ENCODE measurements at regions not wholly inside any gene's neighbourhood (a gene's known extent, or its start where the extent isn't known, plus 50 kb on each side); places are given as distances from the start of the nearest gene placed in this dataset.

DNA sequence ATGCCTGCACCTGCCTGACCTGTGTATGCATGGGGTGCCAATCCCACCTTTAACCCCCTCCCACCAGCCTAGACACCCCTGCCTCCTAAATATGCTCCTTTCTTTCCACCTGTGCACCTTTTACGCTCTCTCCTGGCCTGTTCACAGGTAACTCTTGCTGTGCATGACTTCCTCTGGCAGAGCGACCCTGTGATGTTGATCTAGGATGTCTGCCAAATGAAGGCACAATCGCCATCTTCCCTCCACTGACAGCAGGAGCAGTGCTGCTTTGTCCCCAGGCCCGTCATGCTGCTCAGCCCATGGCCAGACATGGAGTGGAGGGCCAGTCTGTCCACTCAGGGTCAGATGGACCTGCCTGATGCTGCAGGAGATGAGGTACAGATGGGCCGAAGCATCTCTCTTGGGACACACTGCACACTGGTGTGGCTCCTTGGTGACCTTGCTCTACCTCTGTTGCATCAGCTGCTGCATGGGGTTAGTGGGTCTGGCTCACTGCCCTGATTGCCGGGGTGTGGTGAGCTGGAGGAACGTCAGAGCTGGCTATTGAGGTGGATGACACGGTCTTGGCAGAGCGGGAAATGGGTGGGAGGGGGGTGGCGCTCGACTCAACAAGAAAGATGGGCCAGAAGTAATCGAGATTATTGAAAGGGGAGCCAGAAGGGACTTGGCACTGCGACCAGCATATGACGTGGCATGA lies 101.7 kb upstream of the PITX1 start:
- DNase-seq, result no peak

DNA sequence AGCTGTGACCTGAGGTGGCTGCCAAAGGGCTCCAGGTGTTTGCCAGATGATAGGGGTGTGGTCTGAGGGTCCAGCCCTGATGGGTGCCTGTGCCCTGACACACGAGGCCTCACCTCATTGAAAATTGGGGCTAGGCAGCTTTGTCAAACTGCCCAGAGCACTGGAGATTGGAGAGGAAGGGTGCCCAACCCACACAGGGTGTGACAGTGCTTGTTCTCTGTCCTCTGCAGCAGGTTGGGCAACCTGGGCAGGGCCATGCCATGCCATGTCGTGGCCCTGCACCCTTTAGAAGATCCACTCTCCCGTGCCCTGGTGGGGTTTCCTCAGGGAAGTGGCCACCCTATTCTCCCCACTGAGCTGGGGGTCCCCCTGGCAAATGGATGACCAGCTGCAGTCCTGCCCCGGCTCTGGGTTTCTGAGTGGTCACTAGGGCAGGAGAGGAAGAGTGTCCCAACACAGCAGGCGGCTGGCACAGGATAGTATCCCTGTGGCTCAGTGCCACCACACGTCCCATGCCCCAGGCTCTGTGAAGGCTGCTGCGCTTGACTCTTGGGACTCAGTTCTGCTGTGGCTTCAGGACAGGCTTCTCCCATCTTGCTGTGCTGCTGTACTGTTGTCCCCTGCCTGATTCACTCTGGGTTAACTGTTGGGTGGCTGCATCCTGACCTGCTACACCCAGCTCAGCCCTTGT lies 100.8 kb upstream of the PITX1 start:
- no peak for DNase-seq

DNA sequence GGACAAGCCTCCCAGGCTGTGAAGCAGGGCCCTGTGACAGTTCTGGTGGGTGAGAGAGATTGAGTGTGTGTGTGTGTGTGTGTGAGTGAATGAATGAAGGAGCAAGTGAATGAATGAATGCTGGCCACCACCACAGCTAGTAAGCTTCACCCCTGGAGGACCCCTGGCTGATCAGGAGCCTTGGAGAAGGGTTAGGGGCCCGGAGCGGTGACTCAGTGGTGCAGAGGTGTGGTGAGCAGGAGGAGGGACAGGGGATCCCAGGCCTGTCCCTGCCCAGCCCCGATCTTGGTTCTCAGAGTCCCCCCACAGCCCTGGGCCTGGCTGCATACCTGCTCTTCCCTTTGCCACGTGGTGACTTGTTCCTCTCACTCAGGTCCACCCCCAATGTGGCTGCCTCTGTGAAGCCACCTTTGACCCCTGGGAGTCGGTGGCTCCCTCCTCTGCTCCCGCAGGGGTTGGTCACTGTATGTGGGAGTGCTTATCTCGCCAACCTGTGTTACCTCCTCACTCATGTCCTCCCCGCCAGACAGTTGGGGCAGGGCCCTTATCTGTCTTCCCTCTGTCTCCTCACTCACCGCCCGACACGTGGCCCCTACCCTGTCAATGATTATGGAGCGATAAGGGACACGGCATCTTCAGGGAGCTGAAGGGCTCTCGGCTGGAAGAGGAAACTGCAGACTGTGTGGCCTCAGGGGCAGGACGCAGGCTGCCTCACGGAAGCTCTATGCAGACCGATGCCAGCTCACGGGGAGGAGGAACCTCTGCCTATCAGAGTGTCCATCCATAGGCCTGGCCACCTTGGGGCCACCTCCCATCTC lies 99.9 kb upstream of the PITX1 start:
- DNase-seq, result no peak

DNA sequence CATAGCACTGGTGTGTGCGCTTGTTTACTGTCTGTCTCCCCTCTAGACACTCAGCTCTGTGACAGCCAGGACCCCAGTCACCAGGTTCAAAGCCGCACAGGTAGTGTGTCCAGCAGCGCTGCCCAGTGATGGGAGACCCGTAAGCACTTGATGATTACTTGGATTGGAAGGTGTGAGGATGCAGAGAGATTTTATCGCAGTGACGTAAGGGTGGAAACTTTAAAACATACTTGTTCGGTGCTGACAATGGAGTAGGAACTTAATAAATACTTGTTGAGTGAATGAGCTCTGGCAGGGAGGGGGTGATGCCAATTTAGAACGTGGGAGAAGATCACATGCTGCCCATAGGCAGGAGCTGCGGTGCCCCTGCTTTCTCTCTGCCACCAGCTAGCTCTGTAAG lies 99.2 kb upstream of the PITX1 start:
- no peak for DNase-seq

DNA sequence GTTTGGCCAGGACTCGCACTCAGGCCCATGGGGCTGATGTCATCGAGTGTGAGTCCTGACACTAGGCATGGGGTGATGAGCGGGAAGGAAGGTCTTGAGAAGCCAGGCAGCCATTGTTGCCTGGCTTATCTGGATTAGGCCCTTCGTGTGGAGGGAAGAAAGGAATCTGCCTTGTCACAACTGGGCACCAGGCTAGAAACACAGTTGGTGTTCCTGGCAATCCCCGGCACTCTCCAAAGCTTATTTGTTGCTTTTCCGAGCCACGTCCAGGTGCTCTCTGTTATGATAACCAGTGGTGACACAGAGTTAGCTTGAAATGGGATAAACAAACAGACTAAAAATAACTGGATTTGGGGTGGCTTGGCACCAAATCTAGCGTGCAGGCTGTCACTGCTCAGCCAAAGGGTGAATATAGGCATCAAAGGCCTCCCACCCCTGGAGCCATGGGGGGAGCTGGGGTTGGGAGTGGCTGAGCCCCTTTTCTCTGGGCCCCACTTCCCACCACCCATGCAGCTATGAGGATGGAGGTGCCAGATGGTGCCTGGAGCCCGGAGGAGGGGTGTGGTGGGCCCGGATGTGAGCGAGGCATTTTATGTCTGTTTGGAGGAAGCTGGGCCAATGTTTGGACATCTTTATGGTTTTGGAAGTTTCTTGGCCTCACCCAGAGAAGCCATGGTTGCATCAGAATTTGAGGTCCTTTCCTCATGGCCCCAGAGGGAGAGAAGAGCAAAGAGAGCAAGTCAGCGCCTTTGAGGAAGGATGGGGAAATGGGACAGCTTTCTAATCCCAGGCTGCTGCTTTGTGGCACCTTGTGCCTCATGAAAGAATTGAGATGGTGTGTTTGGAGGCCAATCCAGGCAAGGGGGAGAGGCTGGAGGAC lies 98.0 kb upstream of the PITX1 start:
- DNase-seq, result no peak

DNA sequence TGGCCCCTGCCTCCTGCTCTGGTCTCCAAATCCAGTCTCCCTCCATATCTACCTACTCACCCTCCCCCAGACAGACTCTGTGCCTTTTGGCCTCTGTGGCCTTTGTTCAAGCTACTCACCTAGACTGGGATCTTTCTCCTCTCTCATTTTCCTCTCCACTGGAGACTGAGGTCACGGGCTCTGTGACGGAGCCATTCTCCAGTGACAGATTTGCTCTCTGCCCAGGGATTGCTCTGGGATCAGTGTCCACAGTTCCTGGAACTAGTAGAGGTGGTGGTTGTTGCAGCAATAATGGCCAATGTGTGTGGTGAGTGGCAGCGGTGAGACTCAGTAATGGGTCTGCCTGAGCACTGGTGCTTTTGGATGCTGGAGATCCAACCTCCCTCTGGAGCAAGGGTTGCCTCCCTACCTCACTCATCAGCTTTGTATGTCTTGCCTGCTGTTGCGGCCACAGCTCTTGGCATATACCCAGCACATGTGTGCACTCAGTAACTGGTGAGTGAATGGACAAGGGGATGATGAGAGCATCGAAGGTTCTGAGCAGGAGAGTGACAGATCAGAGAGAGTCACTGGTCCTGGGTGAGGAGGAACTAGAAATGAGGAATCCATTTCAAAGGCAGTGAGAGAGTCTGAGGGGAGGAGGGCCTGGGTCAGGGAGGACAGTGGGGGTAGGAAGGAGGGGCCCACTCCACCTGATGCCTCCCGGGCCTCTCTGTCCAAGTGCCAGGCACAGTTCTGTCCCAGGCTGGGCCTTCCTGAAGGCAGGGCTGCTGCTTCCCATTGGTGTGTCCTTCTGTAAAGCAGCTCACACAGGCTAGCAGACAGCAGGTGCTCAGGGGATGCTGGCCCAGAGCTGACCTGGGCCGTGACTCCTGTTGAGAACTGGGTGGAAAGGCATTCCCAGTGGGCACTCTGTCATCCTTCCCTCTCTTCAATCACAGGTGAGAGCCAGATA lies 96.5 kb upstream of the PITX1 start:
- no peak for DNase-seq

DNA sequence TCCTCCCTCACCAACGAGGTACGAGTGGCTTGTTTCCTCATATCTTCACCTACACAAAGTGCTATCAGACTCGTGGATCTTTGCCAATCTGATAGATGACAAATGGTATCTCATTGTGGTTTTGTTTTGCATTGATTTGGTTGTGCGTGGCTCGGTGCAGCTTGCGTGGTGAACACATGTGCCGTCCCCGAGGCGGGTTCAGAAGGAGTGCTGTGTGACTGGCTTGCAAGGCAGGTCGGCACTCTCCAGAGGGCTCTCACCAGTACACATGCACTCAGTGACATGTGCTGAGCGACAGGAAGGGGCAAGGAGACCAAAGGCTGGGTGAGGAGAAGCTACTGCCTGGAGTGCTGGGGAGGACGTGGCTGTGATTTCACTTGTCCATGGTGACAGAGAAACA lies 95.3 kb upstream of the PITX1 start:
- no peak for DNase-seq

DNA sequence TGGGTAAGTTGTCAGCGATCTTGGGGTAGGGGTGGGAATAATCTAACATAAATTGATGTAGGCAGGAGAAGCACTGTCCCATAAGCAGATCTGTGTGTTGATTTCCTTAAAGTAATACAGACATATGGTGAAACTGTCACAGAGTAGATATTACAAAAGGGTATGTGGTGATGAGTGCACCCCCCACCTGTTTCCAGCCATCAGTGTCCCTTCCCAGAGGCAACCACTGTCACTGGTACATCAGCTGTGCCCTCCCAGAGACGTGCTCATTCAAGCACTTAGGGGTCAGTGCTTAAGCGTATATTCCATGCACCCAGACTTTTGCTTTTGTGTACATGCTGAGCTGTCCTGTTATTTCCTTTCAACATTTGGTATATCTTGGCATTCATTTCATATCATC lies 94.3 kb upstream of the PITX1 start:
- DNase-seq, result no peak

DNA sequence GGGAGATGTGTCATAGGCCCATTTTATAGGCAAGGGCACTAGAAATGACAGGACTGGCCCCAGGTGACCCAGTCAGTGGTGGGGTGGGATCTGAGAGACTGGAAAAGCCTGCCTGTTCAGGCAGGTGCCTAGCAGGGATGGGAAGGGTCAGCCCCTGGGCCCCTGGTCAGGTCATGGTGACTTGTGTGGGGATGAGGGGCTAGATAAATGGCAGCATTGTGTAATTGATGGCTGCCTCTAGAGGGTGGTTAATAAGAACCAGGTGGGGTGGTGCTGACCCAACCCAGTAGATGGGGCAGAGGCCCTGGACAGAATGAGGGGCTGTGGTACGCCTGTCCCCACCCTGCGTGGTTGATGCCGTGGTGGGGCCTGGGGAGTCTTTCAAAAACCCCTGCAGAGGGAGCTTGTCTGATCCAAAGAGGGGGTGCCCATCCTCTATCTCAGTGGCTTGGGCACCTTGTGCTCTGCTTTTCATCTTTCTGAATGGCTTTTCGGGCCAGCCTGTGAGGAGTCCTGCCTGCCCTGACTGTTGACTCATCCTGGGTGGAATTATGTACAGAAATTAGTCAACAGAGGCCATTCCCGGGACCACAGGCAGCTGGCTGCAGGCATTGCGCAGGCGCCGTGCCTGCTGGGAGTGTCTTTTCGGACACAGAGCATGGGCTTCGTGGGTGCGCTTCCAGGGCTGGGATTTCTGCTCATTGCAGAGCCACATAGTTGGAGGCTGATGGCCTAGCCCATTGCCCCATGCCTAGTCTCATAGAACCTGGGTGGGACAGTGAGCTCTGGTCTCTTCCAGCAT lies 93.6 kb upstream of the PITX1 start:
- no peak for DNase-seq

DNA sequence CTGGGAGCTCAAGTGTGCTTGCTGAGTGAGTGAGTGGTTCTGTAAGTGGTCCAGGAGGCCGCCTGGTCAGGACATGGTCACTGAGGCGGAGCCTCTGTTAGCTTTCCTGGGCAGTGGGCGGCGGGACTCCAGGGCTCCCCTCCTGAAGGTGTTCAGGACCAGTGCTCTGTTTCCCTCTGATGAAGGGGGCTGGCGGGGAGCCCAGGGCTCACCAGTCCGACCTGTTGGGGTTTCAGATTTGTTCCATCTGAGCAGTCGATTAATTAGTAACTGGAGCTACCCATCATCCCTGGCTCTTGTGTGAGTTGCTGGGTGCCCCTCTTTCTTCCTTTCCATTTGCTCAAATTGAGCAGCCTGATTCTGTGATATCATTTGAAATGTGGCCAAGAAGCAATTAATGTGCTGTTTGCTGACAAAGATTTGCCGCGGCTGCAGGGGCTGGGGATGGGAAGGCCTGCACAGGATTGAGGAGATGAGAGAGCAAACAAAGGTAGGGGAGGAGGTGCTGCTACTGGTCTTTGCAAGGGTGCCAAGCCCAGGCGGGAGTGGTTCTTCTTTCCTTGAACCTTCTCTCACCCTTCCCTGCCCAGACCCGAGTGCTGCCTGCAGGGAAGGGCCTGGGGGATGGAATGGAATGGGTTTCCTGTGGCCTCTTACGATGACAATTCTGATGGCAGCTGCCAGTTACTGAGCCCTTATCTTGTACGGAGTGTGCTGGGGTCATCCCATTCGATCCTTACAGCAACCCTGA lies 92.8 kb upstream of the PITX1 start:
- DNase-seq, result no peak

DNA sequence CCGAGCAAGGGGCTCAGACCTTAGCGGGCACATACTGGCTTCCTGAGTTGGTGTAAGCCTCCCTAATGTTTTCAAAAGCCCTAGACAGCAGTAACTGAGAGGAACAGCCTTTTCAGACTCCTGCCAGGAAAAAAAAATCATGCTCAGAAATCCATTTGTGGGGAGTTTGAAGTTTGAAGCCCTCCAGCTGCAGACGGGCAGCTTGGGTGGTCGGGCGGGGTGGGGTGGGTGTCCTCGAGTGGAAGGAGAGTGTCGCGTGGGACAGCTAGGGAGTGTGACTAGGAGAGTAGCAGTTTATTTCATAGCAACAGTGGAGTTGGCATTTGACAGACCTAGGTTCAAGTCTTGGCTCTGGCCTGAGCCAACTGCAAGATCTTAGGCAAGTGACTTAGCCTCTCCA lies 90.7 kb upstream of the PITX1 start:
- no peak for DNase-seq

DNA sequence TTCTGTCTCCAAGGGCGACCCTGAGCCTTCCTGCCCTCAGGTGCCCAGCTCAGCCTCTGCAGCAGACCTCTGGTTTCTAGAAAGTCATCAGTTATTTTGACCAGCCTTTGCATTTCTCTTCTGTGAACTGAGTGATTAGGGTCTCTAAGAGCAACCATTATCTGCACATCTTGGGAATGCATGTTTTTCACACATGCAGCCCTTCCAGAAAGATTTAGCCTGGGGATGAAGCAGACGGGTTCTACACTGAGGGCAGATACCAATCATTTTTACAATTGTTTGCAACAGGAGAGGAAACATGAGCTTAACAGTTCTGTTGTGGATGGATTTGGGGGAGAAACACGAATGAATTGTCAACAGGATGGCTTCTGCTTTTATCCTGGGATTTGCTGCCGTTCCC lies 90.1 kb upstream of the PITX1 start:
- DNase-seq, result no peak

DNA sequence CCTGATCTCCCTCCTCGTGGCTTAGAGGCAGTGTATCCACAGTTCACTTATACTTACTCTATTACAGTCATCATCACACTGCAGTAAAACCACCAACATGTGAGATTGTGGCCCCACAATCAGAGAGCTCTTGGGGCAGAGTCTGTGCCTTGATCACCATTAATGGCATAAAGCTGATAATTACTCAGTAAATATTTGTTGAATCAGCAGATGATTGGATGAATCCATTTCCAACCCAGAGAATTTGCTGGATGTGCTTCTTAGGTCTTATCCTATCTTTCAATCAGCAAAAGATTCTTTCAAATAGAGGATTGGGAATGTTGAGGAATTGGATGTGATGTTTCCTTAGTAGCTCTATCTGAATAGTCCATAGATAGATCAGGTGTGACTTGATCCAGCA lies 88.8 kb upstream of the PITX1 start:
- DNase-seq, result no peak

DNA sequence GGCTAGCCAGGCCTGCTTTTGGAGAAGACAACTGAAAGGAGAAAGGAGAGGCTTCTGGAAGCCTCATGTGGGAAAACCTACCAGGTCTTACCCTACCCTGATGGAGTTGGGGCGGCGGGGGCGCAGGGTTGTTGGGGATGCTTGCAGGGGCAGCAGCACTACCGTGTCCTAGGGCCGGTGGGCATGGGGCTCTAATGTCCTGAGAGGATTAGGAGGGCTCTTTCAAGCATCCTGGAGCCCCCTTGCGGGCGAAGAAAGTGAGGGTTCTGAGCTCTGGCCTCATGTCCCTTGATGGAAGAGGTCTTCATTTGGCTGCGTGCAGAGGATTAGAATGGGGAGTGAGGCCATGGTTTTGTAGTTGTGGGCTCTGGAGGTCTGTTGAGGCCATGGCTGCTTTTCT lies 86.9 kb upstream of the PITX1 start:
- DNase-seq, result no peak

DNA sequence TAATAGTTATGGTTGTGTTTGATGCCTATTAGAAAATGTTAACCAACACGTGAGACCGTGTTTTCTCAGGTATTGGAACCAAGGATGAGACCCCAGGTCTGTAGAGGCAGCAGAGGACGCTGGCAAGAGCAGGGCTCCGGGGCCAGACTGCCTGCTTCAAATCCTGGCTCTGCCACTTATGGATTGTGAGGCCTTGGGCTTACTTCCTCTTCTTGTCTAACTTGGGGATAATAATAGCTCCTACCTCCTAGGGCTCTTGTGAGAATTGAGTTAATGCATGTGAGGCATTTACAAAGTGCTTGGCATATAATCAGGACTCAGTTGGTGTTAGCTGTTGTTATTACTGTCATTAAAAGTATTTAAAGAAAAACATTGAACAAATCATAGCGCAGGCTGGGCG lies 85.5 kb upstream of the PITX1 start:
- DNase-seq, result no peak

DNA sequence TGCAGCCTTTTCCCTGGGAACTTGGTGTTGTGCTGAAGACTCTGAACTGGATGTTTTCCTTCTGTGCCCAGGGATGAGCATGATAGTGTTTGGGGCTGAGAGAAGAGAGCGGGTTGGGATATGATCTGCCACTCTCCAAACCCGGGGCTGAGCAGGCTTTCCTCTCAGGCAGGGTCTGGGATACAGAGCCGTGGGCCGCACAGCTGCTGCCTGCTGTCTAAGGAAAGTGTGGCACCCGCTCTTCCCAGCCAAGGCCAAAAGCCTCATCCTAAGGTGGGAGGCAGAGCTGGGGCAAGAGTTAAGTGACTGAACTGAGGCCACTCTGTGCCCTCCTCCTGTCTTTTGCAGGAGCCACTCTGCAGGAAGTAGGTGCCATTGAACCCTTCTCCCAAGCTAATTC lies 83.6 kb upstream of the PITX1 start:
- no peak for DNase-seq

DNA sequence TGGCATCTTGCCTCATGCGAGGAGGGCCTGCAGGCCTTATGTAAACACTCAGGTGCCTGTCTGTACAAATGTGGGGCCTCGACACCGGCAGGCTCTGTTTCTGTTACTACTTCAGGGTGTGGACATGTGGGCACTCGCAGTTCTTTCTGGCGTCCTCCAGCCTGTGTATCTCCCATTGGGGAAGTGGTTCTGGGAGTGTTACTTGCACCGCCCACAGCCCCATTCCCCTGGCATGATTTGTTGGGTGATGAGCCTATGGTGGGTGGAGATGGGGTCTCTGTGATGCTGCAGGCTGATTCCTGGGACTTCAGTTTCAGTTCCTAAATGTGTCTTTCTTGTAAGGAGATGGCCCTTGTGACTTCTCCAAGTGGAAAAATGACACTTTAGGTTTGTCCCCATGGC lies 82.1 kb upstream of the PITX1 start:
- DNase-seq, result peak; percentile 5 to 29

DNA sequence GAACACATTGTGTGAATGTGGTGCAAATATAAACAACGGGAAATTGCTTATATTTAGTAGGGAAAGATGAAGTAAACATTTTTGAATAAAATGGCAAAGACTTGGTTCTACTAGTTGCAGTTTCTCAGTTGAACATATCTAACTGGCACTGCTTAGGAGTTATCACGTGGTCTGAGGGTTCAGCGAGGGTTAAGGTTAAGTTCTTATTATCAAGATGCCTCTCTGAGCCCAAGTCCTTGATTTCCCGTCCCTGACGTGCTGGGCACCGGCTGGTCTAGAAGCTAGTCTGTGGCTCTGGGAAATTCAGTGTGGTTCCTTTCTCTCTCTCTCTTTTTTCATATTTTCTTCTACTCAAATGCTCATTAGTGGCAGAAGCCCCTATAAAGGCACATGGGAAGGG lies 81.6 kb upstream of the PITX1 start:
- DNase-seq, result no peak

DNA sequence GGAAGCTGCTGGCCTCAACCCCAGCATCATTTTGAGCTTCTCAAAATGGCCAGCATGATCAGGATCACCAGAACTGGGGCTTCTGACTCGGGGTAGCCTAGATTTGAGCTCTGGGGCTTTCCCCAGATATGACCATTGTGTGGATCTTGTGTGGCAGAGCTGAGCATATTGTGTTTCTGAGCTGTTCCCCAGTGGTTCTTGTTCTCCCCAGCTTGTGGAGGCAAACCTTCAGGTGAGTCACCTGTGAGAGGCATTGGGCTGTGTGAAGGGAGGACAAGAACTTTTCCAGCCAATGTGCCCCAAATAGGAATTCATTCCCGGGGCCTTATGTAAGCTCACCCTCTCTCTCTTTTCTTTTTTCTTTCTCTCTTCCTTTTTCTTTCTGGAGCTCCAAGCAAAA lies 80.7 kb upstream of the PITX1 start:
- no peak for DNase-seq

DNA sequence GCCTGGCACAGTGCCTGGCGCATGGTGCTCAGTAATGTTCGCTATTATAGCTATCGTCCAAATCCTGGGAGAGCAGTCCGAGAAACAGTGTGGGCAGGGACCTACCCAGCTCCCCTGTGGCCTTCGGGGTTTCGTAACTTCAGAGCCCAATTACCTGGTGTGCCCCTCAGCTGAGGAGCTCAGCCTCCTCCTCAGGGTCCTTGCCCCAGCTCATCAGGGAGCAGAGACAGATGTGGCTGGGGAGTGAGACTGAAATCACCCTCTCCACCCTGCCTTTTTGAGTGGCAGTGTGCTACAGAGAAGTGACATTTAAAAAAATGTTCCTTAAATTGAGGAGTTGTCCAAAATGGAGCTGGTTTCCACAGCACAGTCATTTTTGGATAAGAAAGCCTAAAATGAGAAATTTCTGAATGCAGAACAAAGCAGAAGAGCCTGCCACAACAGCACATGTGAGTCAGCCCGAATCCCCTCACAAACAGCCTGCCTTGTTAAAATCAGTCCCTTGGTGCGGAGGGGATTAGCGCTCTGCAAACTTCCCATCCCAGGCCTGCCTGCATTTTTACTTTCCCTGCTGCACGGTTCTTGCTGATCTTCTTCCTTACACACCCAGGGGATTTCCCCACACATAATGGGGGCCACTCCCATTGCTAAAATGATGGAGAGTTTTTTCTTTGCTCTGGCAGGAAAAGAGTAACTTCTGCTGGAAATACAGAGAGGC lies 78.1 kb upstream of the PITX1 start:
- no peak for DNase-seq

All from CD4-positive, alpha-beta T cell treated with Interleukin-4 for 1 hour (primary cell).